Skeletal muscle satellite cell (primary cell): ENCODE measurements at regions not wholly inside any gene's neighbourhood (a gene's known extent, or its start where the extent isn't known, plus 50 kb on each side); places are given as distances from the start of the nearest gene placed in this dataset.
A peak's percentile ranks its signal among the peaks of the same experiment; 100 is the strongest.

Experiments
- H3K27me3 ChIP-seq: 2 replicates; pipeline ENCODE4 v1.7.0; 2013; ENCODE audit warnings: low read length; ENCODE audit not compliant: control insufficient read depth, insufficient read depth
- H3K36me3 ChIP-seq: 2 replicates; pipeline ENCODE4 v1.7.0; 2013; ENCODE audit warnings: mild to moderate bottlenecking, control low read depth, low read length; ENCODE audit not compliant: insufficient read depth
- H3K4me1 ChIP-seq: 2 replicates; pipeline ENCODE4 v1.7.0; 2013; ENCODE audit warnings: low read length; ENCODE audit not compliant: control insufficient read depth, insufficient read depth
- H3K4me2 ChIP-seq: 2 replicates; pipeline ENCODE4 v1.7.0; 2013; ENCODE audit warnings: mild to moderate bottlenecking, low read length
- H3K4me3 ChIP-seq: 2 replicates; pipeline ENCODE4 v1.7.0; 2013; ENCODE audit warnings: low read length
- H3K9ac ChIP-seq: 2 replicates; pipeline ENCODE4 v1.7.0; 2013; ENCODE audit warnings: mild to moderate bottlenecking, low read depth, low read length, moderate library complexity
- H3K9me3 ChIP-seq: replicated peaks from 2 replicates; pipeline ENCODE4 v1.7.0; 2013; ENCODE audit warnings: mild to moderate bottlenecking, control low read depth, low read length

GRCh38 chrX:13902406-13902805 lies 85.5 kb upstream of the GPM6B start:
- Histone ChIP-seq H3K9me3 (no peaks in the 10 kb centered on the region), H3K4me2 (no peak overlapping the region), H3K9ac (no peak overlapping the region), H3K4me3 (no peak overlapping the region), H3K4me1 (peaks cover 21% of the 10 kb centered on the region), H3K27me3 (no peaks in the 10 kb centered on the region), H3K36me3 (no peaks in the 10 kb centered on the region)

- Histone ChIP-seq H3K36me3 (no peaks in the 10 kb centered on the region), H3K27me3 (no peaks in the 10 kb centered on the region), H3K4me1 (peaks cover 21% of the 10 kb centered on the region), H3K4me2 (no peak overlapping the region), H3K4me3 (no peak overlapping the region), H3K9me3 (no peaks in the 10 kb centered on the region), H3K9ac (no peak overlapping the region)
Observed at GRCh38 chrX:13901354-13901753, 84.5 kb upstream of the GPM6B start.

- Histone ChIP-seq H3K4me3 (no peak overlapping the region), H3K9ac (no peak overlapping the region), H3K4me1 (peaks cover 25% of the 10 kb centered on the region), H3K36me3 (no peaks in the 10 kb centered on the region), H3K9me3 (no peaks in the 10 kb centered on the region), H3K4me2 (no peak overlapping the region), H3K27me3 (no peaks in the 10 kb centered on the region)
Observed at GRCh38 chrX:13900351-13900750, 83.5 kb upstream of the GPM6B start.

GRCh38 chrX:13899607-13900006 lies 82.7 kb upstream of the GPM6B start:
- Histone ChIP-seq H3K4me2 (peak overlapping the region; percentile 7), H3K4me1 (peaks cover 31% of the 10 kb centered on the region), H3K9ac (no peak overlapping the region), H3K27me3 (no peaks in the 10 kb centered on the region), H3K9me3 (no peaks in the 10 kb centered on the region), H3K36me3 (no peaks in the 10 kb centered on the region), H3K4me3 (no peak overlapping the region)

GRCh38 chrX:13898603-13899002 lies 81.7 kb upstream of the GPM6B start:
- Histone ChIP-seq H3K36me3 (no peaks in the 10 kb centered on the region), H3K9me3 (no peaks in the 10 kb centered on the region), H3K4me2 (peak overlapping the region; percentile 13), H3K4me1 (peaks cover 41% of the 10 kb centered on the region), H3K9ac (peak overlapping the region; percentile 5), H3K4me3 (no peak overlapping the region), H3K27me3 (no peaks in the 10 kb centered on the region)

- Histone ChIP-seq H3K9me3 (no peaks in the 10 kb centered on the region), H3K9ac (no peak overlapping the region), H3K36me3 (no peaks in the 10 kb centered on the region), H3K4me1 (peaks cover 45% of the 10 kb centered on the region), H3K27me3 (no peaks in the 10 kb centered on the region), H3K4me3 (no peak overlapping the region), H3K4me2 (peak overlapping the region; percentile 13)
Observed at GRCh38 chrX:13898083-13898482, 81.2 kb upstream of the GPM6B start.

- Histone ChIP-seq H3K9me3 (no peaks in the 10 kb centered on the region), H3K36me3 (no peaks in the 10 kb centered on the region), H3K4me2 (no peak overlapping the region), H3K27me3 (no peaks in the 10 kb centered on the region), H3K4me3 (no peak overlapping the region), H3K9ac (no peak overlapping the region), H3K4me1 (peaks cover 47% of the 10 kb centered on the region)
Observed at GRCh38 chrX:13897566-13897965, 80.7 kb upstream of the GPM6B start.

- Histone ChIP-seq H3K4me3 (no peak overlapping the region), H3K9me3 (no peaks in the 10 kb centered on the region), H3K4me1 (peaks cover 54% of the 10 kb centered on the region), H3K4me2 (no peak overlapping the region), H3K36me3 (no peaks in the 10 kb centered on the region), H3K9ac (peak overlapping the region; percentile 54), H3K27me3 (no peaks in the 10 kb centered on the region)
Observed at GRCh38 chrX:13894888-13895565, 78.1 kb upstream of the GPM6B start.

GRCh38 chrX:13893826-13894225 lies 76.9 kb upstream of the GPM6B start:
- Histone ChIP-seq H3K9me3 (no peaks in the 10 kb centered on the region), H3K4me1 (peaks cover 47% of the 10 kb centered on the region), H3K27me3 (peaks cover 3% of the 10 kb centered on the region), H3K4me2 (no peak overlapping the region), H3K36me3 (no peaks in the 10 kb centered on the region), H3K4me3 (no peak overlapping the region), H3K9ac (no peak overlapping the region)

GRCh38 chrX:13892856-13893255 lies 76.0 kb upstream of the GPM6B start:
- peaks cover 3% of the 10 kb centered on the region for H3K27me3 ChIP-seq
- no peaks in the 10 kb centered on the region for H3K36me3 ChIP-seq
- no peak overlapping the region for H3K4me2 ChIP-seq
- peaks cover 38% of the 10 kb centered on the region for H3K4me1 ChIP-seq
- H3K4me3 ChIP-seq: no peak overlapping the region
- H3K9ac ChIP-seq: no peak overlapping the region
- no peaks in the 10 kb centered on the region for H3K9me3 ChIP-seq

- H3K4me1 ChIP-seq: peaks cover 37% of the 10 kb centered on the region
- H3K36me3 ChIP-seq: no peaks in the 10 kb centered on the region
- no peak overlapping the region for H3K9ac ChIP-seq
- no peak overlapping the region for H3K4me2 ChIP-seq
- no peaks in the 10 kb centered on the region for H3K9me3 ChIP-seq
- no peak overlapping the region for H3K4me3 ChIP-seq
- H3K27me3 ChIP-seq: peaks cover 3% of the 10 kb centered on the region
Observed at GRCh38 chrX:13891377-13892140, 74.7 kb upstream of the GPM6B start.

GRCh38 chrX:13890806-13891205 lies 73.9 kb upstream of the GPM6B start:
- H3K4me2 ChIP-seq: no peak overlapping the region
- H3K9ac ChIP-seq: no peak overlapping the region
- H3K4me3 ChIP-seq: no peak overlapping the region
- no peaks in the 10 kb centered on the region for H3K36me3 ChIP-seq
- peaks cover 3% of the 10 kb centered on the region for H3K27me3 ChIP-seq
- peaks cover 36% of the 10 kb centered on the region for H3K4me1 ChIP-seq
- no peaks in the 10 kb centered on the region for H3K9me3 ChIP-seq
